HUES64 (cell line): ENCODE measurements at regions not wholly inside any gene's neighbourhood (a gene's known extent, or its start where the extent isn't known, plus 50 kb on each side); places are given as distances from the start of the nearest gene placed in this dataset.
"Not testable (repeated sequence)": the region's sequence is repeated elsewhere in the genome, so short reads cannot be mapped to it uniquely, and the experiment has no call there.

ENCODE experiments used
- H3K27ac ChIP-seq: 2 replicates; pipeline ENCODE4 v1.7.0; 2013; ENCODE audit warnings: low read depth, low read length, inconsistent platforms
- H3K27me3 ChIP-seq: 2 replicates; pipeline ENCODE4 v1.6.1; 2013; ENCODE audit warnings: mild to moderate bottlenecking, low read length; ENCODE audit not compliant: insufficient read depth
- H3K36me3 ChIP-seq: 2 replicates; pipeline ENCODE4 v1.6.1; 2013; ENCODE audit warnings: mild to moderate bottlenecking, low read length; ENCODE audit not compliant: insufficient read depth
- H3K4me1 ChIP-seq: 2 replicates; pipeline ENCODE4 v1.6.1; 2013; ENCODE audit warnings: mild to moderate bottlenecking, low read length, moderate library complexity; ENCODE audit not compliant: insufficient read depth
- H3K4me3 ChIP-seq: 2 replicates; pipeline ENCODE4 v1.5.1; 2013; ENCODE audit warnings: mild to moderate bottlenecking, low read length, moderate library complexity
- H3K9ac ChIP-seq: 2 replicates; pipeline ENCODE4 v1.6.1; 2013; ENCODE audit warnings: mild to moderate bottlenecking, low read depth, low read length
- H3K9me3 ChIP-seq: 2 replicates; pipeline ENCODE4 v1.6.1; 2013; ENCODE audit warnings: low read depth, low read length; ENCODE audit not compliant: insufficient read depth
- WGBS: fragments of 150-250, 120-280 bp; methylation state at CpG from one replicate; pipeline ENCODE4 v1.1.7; 2013; ENCODE audit warnings: missing lambda C conversion rate; 5-methylcytosine and 5-hydroxymethylcytosine counted together

DNA sequence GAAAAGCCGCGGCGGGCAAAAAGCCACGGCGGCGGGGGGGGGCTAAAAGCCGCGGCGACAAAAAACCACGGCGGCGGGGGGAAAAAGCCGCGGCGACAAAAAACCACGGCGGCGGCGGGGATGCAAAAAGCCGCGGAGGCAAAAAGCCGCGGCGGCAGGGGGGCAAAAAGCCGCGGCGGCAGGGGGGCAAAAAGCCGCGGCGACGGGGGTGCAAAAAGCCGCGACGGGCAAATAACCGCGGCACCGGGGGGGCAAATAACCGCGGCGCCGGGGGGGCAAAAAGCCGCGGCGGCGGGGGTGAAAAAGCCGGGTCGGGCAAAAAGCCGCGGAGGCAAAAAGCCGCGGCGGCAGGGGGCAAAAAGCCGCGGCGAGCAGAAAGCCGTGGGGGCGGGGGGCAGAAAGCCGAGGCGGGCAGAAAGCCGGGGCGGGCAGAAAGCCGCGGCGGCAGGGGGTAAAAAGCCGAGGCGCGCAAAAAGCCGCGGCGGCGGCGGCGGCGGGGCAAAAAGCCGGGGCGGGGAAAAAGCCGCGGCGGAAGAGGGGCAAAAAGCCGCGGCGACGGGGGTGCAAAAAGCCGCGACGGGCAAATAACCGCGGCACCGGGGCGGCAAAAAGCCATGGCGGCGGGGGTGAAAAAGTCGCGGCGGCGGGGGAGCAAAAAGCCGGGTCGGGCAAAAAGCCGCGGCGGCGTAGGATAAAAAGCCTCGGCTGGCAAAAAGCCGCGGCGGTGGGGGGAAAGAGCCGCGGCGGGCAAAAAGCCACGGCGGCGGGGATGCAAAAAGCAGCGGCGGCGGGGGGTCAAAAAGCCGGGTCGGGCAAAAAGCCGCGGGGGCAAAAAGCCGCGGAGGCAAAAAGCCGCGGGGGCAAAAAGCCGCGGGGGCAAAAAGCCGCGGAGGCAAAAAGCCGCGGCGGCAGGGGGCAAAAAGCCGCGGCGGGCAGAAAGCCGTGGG lies 1632.4 kb downstream of the RPIA start:
- not testable (repeated sequence) for H3K9ac ChIP-seq, H3K27ac ChIP-seq, H3K36me3 ChIP-seq, H3K4me1 ChIP-seq, H3K9me3 ChIP-seq
- Histone ChIP-seq H3K27me3 (peaks cover 11% of the 10 kb centered on the region), H3K4me3 (0 out of 2 replicates have a peak overlapping the region, but pooled peaks have one; percentile 16)
- WGBS: 93% methylated on average over 120 of the region's 134 CpGs

DNA sequence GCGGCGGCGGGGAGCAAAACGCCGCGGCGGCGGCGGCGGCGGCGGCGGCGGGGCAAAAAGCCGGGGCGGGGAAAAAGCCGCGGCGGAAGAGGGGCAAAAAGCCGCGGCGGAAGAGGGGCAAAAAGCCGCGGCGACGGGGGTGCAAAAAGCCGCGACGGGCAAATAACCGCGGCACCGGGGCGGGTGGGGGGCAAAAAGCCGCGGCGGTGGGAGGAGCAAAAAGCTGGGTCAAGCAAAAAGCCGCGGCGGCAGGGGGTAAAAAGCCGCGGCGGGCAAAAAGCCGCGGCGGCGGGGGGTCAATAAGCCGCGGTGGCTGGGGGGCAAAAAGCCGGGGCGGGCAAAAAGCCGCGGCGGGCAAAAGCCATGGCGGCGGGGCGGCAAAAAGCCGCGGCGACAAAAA lies 1633.2 kb downstream of the RPIA start:
- H3K27ac ChIP-seq, H3K4me3 ChIP-seq, H3K4me1 ChIP-seq, H3K9ac ChIP-seq, H3K9me3 ChIP-seq, H3K36me3 ChIP-seq: not testable (repeated sequence)
- peaks cover 11% of the 10 kb centered on the region for H3K27me3 ChIP-seq
- 88% methylated on average over 59 of the region's 59 CpGs for WGBS

DNA sequence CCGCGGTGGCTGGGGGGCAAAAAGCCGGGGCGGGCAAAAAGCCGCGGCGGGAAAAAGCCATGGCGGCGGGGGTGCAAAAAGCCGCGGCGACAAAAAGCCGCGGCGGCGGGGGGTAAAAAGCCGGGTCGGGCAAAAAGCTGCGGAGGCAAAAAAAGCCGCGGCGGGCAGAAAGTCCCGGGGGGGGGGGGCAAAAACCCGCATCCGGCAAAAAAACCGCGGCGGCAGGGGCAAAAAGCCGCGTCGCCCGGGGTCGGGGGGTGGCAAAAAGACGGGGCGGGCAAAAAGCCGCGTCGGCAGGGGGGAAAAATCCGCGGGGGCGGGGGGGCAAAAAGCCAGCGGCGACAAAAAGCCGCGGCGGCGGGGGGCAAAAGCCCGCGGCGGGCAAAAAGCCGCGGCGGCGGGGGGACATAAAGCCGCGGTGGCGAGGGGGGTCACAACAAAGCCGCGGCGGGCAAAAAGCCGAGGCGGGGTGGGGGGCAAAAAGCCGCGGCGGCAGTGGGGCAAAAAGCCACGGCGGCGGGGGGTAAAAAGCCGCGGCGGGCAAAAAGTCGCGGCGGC lies 1634.4 kb downstream of the RPIA start:
- not testable (repeated sequence) for H3K4me3 ChIP-seq, H3K4me1 ChIP-seq, H3K9ac ChIP-seq, H3K9me3 ChIP-seq, H3K27ac ChIP-seq, H3K36me3 ChIP-seq
- 93% methylated on average over 41 of the region's 74 CpGs for WGBS
- H3K27me3 ChIP-seq: peaks cover 11% of the 10 kb centered on the region

DNA sequence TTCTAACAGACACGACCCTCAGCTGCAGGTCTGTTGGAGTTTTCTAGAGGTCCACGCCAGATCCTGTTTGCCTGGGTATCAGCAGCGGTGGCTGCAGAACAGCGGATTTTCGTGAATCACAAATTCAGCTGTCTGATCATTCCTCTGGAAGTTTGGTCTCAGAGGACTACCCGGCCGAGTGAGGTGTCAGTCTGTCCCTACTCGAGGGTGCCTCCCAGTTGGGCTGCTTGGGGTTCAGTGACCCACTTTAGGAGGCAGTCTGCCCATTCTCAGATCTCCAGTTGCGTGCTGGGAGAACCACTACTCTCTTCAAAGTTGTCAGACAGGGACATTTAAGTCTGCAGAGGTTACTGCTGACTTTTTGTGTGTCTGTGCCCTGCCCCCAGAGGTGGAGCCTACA lies 1664.1 kb downstream of the RPIA start:
- H3K9me3 ChIP-seq, H3K27me3 ChIP-seq, H3K4me1 ChIP-seq, H3K27ac ChIP-seq, H3K9ac ChIP-seq, H3K4me3 ChIP-seq, H3K36me3 ChIP-seq: not testable (repeated sequence)
- 82% methylated on average over 6 of the region's 9 CpGs for WGBS

DNA sequence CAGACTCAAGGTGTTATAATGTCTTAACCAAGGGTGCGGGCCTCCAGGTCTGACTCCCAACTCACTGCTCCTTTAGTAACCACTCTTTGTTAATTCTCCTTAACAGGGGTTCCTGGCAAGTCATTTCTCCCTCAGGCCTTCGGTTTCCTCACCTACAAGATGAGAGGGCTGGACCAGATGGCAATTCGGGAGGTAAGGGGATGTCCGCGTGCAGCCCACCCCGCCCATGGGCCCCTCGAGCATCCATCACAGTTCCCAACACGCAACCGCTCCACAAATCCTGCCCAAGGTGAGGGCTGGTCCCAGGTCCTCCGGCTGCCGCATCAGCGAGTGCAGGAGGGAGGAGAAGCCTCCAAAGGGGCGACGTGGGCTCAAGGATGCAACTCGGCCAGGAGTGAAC lies 1667.9 kb downstream of the RPIA start:
- H3K9ac ChIP-seq, H3K4me1 ChIP-seq, H3K36me3 ChIP-seq, H3K9me3 ChIP-seq, H3K27me3 ChIP-seq, H3K4me3 ChIP-seq, H3K27ac ChIP-seq: not testable (repeated sequence)
- 92% methylated on average over 6 of the region's 15 CpGs for WGBS

DNA sequence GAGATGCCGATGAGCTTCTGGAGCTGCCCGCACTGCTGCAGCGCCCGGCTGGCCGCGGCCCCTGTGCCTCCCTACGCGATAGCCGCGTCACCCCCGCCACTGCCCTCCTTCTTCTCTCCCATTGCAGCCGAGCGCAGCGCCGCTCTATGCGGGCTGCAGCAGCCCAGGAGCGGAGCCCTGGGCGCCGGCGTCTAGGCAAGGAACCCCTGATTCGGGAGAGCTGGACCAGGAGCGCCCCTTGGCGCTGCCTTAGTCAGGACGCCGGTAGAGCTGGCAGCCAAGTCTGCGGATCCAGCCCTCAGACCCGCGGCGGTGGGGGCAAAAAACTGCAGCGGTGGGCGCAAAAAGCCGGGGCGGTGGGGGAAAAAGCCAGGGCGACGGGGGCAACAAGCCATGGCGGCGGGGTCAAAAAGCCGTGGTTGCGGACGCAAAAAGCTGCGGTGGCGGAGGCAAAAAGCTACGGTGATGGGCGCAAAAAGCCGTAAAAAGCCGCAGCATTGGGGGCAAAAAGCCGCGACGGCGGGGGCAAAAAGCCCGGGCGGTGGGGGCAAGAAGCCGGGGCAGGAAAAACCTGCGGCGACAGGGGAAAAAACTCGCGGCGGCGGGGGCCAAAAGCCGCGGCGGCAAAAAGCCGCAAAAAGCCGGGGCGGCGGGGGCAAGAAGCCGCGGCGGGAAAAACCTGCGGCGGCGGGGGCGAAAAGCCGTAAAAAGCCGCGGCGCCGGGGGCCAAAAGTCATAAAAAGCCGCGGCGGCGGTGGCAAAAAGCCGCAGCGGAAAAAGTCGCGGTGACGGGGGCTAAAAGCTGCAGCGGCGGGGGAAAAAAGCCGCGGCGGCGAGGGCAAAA lies 1668.6 kb downstream of the RPIA start:
- H3K9ac ChIP-seq, H3K27ac ChIP-seq, H3K27me3 ChIP-seq, H3K4me1 ChIP-seq, H3K36me3 ChIP-seq, H3K4me3 ChIP-seq, H3K9me3 ChIP-seq: not testable (repeated sequence)
- 95% methylated on average over 68 of the region's 93 CpGs for WGBS

DNA sequence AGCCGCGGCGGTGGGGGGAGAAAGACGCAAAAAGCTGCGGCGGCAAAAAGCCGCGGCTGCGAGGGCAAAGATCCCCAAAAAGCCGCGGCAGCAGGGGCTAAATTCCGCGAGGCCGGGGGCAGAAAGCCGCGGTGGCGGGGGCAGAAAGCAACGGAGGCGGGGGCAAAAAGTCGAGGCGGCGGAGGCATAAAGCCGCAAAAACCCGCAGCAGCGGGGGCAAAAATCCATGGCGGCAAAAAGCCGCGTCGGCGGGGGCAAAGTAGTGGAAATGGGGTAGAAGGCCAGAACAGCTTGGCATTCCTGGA lies 1669.2 kb downstream of the RPIA start:
- not testable (repeated sequence) for H3K4me3 ChIP-seq, H3K4me1 ChIP-seq, H3K36me3 ChIP-seq, H3K9me3 ChIP-seq, H3K9ac ChIP-seq, H3K27me3 ChIP-seq, H3K27ac ChIP-seq
- WGBS: 96% methylated on average over 30 of the region's 30 CpGs
